Breast epithelium (tissue), 4 donors: ENCODE measurements at regions not wholly inside any gene's neighbourhood (a gene's known extent, or its start where the extent isn't known, plus 50 kb on each side); places are given as distances from the start of the nearest gene placed in this dataset.

Experiments used
- DNase-seq, 2 donors: peaks; one replicate each; pipeline ENCODE4 v3.0.0-alpha.2; 2019; ENCODE audit warnings: low spot score in 2 of 2
- H3K27ac ChIP-seq, 2 donors: fragments of 200-600 bp; sonication (generic) in 1 of 2; one replicate each; pipeline ENCODE4 v1.5.1; 2016 to 2019; ENCODE audit warnings: mild to moderate bottlenecking in 1 of 2
- H3K27me3 ChIP-seq, 2 donors: fragments of 200-600 bp; sonication (generic) in 1 of 2; one replicate each; pipeline versions ENCODE4 v1.5.1 to v1.6.0; 2017 to 2019; ENCODE audit warnings: control low read depth in 1 of 2, mild to moderate bottlenecking in 1 of 2
- H3K36me3 ChIP-seq: fragments of 200-600 bp; one replicate; pipeline ENCODE4 v1.5.1; 2019
- H3K4me1 ChIP-seq, 2 donors: fragments of 200-600 bp; sonication (generic); one replicate each; pipeline ENCODE4 v1.5.1; 2016 to 2019; ENCODE audit warnings: control low read depth in 1 of 2
- H3K4me3 ChIP-seq, 3 donors: fragments of 200-600 bp; sonication (generic); 1 replicate in 2 of 3; 2 replicates in 1 of 3; pipeline ENCODE4 v1.5.1; 2016 to 2019; ENCODE audit warnings: mild to moderate bottlenecking in 3 of 3, moderate library complexity in 2 of 3
- H3K9me3 ChIP-seq, 2 donors: fragments of 200-600 bp; sonication (generic) in 1 of 2; one replicate each; pipeline ENCODE4 v1.5.1; 2016 to 2019; ENCODE audit warnings: control low read depth in 1 of 2
- POLR2A ChIP-seq: fragments of 450-650 bp; IDR thresholded peaks from one replicate; pipeline ENCODE4 v1.6.1; 2016; ENCODE audit warnings: antibody characterized with exemption, mild to moderate bottlenecking, moderate library complexity
- POLR2AphosphoS5 ChIP-seq, 3 donors: sonication (generic); formaldehyde crosslinking; IDR thresholded peaks; one replicate each; pipeline ENCODE4 v1.6.1; 2017; ENCODE audit warnings: antibody characterized with exemption in 3 of 3
- intact Hi-C: fragments of 100-400 bp; cut with DNase I; formaldehyde crosslinking; loops from one replicate; pipeline ENCODE4 v1.15.1; 2023; ENCODE audit warnings: low total_unique reads
- TF ChIP-seq, protein P1 (sequence below), 3 donors: fragments of 450-650 bp; IDR thresholded peaks; one replicate each; pipeline ENCODE4 v1.5.1; 2016 to 2017; ENCODE audit warnings: antibody characterized with exemption in 3 of 3, mild to moderate bottlenecking in 3 of 3, moderate library complexity in 3 of 3

- DNase-seq: no peak
- no peaks in the 10 kb centered on the region for H3K4me1 ChIP-seq
- no peak overlapping the region for H3K4me3 ChIP-seq
- H3K27ac ChIP-seq: no peak overlapping the region
- TF ChIP-seq, protein P1, sequence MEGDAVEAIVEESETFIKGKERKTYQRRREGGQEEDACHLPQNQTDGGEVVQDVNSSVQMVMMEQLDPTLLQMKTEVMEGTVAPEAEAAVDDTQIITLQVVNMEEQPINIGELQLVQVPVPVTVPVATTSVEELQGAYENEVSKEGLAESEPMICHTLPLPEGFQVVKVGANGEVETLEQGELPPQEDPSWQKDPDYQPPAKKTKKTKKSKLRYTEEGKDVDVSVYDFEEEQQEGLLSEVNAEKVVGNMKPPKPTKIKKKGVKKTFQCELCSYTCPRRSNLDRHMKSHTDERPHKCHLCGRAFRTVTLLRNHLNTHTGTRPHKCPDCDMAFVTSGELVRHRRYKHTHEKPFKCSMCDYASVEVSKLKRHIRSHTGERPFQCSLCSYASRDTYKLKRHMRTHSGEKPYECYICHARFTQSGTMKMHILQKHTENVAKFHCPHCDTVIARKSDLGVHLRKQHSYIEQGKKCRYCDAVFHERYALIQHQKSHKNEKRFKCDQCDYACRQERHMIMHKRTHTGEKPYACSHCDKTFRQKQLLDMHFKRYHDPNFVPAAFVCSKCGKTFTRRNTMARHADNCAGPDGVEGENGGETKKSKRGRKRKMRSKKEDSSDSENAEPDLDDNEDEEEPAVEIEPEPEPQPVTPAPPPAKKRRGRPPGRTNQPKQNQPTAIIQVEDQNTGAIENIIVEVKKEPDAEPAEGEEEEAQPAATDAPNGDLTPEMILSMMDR (IDR thresholded peaks at IDR 0.05): no peak
- TF ChIP-seq POLR2A (no peak), POLR2AphosphoS5 (IDR thresholded peaks at IDR 0.05) (no peak)
- H3K27me3 ChIP-seq: no peaks in the 10 kb centered on the region
- intact Hi-C loops: no loop called here
- no peaks in the 10 kb centered on the region for H3K9me3 ChIP-seq
- no peaks in the 10 kb centered on the region for H3K36me3 ChIP-seq
These were observed 50.6 kb upstream of the RNF152 start for GRCh38 chr18:61943175-61943964.
